Mesothelial cell of epicardium (in vitro differentiated cells): ENCODE measurements at regions not wholly inside any gene's neighbourhood (a gene's known extent, or its start where the extent isn't known, plus 50 kb on each side); places are given as distances from the start of the nearest gene placed in this dataset.

Experiments
- DNase-seq, 2 experiments: peaks; one replicate each; pipeline ENCODE4 v3.0.0; 2021; ENCODE audit warnings: low spot score in 2 of 2; ENCODE audit not compliant: unreplicated experiment in 2 of 2
- H3K27ac Mint-ChIP-seq: 2 replicates; pipeline ENCODE4 v1.8.0; 2021; ENCODE audit warnings: mixed read lengths
- H3K27me3 Mint-ChIP-seq: 2 replicates; pipeline ENCODE4 v1.8.0; 2021; ENCODE audit warnings: low read depth, mixed read lengths
- H3K36me3 Mint-ChIP-seq: 2 replicates; pipeline ENCODE4 v1.8.0; 2021; ENCODE audit warnings: mixed read lengths
- H3K4me1 Mint-ChIP-seq: 2 replicates; pipeline ENCODE4 v1.8.0; 2021; ENCODE audit warnings: mixed read lengths
- H3K4me3 Mint-ChIP-seq: 2 replicates; pipeline ENCODE4 v1.8.0; 2021; ENCODE audit warnings: mild to moderate bottlenecking, moderate library complexity, mixed read lengths
- H3K9me3 Mint-ChIP-seq: 2 replicates; pipeline ENCODE4 v1.8.0; 2021; ENCODE audit warnings: mixed read lengths
- TF ChIP-seq, protein P1 (sequence below): fragments of 200-600 bp; sonication (generic); IDR thresholded peaks from one replicate; pipeline ENCODE4 v1.5.0; 2021; ENCODE audit warnings: antibody characterized with exemption; ENCODE audit not compliant: unreplicated experiment

DNA sequence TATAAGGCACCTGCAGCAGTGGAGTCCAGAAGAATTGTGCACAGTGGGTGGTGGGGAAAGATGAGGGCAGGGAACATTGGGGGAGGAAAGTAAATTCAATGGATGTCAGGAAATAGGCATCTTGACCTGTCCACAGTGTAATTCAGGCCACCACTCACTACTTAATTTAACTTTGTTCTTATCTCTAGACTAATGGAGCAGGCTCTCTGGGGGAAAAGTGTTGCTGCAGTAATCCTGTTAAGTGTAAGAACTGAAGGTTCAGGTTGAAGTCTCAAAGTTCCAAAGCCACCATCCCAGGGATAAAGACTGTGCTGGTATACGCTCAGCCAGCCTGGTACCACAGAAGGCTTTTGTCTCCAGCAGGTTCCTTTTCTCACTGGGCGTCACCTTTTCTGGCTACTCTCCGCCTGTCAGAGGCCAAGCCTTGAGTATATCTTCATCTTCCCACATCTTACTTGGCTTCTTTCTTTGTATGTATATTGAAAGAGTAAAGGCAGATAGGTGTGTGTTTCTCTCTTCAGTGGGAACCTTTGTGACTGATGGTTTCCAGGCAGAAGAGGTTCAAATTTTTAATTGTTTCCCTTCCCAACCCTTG, 150.9 kb upstream of the DMRT1 start:
- peaks cover 68% of the 10 kb centered on the region for H3K4me1 Mint-ChIP-seq

DNA sequence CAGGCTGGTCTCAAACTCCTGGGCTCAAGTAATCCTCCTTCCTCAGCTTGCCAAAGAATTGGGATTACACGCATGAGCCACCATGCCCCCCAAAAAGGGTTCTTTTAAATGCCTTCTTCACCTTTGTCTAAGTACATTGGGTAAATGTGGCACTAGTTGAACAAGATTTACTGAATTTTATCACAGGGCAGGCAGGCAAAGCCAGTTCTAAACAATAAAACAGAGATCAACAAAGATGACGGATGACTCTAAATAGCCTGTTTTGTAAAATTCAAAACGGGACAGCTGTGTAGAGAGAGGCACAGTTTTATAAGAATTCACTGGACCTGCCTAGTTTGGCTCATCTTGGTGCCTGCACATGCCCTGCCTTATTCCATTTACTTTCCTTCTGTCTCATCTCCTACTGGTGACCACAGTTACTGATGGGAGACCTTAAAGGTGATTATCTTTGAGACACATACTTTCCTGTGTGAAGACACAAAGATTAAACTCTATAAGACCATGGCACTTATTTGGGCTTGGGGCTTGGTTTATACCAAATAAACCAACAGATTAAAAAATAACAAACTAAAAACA, 149.6 kb upstream of the DMRT1 start:
- peaks cover 5% of the 10 kb centered on the region for H3K36me3 Mint-ChIP-seq
- no peak for DNase-seq
- H3K27ac Mint-ChIP-seq, result peak overlapping the region; percentile 97
- peaks cover 66% of the 10 kb centered on the region for H3K4me1 Mint-ChIP-seq
- TF ChIP-seq, protein P1, sequence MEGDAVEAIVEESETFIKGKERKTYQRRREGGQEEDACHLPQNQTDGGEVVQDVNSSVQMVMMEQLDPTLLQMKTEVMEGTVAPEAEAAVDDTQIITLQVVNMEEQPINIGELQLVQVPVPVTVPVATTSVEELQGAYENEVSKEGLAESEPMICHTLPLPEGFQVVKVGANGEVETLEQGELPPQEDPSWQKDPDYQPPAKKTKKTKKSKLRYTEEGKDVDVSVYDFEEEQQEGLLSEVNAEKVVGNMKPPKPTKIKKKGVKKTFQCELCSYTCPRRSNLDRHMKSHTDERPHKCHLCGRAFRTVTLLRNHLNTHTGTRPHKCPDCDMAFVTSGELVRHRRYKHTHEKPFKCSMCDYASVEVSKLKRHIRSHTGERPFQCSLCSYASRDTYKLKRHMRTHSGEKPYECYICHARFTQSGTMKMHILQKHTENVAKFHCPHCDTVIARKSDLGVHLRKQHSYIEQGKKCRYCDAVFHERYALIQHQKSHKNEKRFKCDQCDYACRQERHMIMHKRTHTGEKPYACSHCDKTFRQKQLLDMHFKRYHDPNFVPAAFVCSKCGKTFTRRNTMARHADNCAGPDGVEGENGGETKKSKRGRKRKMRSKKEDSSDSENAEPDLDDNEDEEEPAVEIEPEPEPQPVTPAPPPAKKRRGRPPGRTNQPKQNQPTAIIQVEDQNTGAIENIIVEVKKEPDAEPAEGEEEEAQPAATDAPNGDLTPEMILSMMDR, result no peak
- H3K9me3 Mint-ChIP-seq, result peaks cover 5% of the 10 kb centered on the region
- no peaks in the 10 kb centered on the region for H3K27me3 Mint-ChIP-seq
- no peak overlapping the region for H3K4me3 Mint-ChIP-seq

More for the DNA sequence above, 150.9 kb upstream of the DMRT1 start:
- Mint-ChIP-seq H3K27me3 (no peaks in the 10 kb centered on the region), H3K9me3 (peaks cover 5% of the 10 kb centered on the region), H3K4me3 (no peak overlapping the region), H3K36me3 (peaks cover 5% of the 10 kb centered on the region), H3K27ac (peak overlapping the region; percentile 61)
- TF ChIP-seq, protein P1, result no peak
- no peak for DNase-seq

DNA sequence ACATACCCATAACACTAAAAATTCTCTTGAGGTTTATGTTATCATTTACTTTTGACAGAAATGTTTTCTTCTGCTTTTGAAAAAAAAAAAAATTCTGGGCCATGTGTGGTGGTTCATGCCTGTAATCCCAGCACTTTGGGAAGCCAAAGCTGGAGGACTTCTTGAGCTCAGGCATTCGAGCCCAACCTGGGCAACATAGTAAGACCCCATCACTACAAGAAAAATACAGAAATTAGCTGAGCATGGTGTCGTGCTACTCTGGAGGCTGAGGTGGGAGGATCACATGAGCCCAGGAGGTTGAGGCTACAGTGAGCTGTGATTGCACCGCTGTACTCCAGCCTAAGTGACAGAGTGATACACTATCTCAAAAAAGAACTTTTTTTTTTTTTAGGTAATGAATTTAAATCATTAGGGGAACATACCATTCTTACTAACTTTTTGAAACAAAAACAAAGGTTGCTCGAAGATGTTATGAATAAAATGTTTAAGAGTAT, 148.8 kb upstream of the DMRT1 start:
- no peak overlapping the region for H3K4me3 Mint-ChIP-seq

DNA sequence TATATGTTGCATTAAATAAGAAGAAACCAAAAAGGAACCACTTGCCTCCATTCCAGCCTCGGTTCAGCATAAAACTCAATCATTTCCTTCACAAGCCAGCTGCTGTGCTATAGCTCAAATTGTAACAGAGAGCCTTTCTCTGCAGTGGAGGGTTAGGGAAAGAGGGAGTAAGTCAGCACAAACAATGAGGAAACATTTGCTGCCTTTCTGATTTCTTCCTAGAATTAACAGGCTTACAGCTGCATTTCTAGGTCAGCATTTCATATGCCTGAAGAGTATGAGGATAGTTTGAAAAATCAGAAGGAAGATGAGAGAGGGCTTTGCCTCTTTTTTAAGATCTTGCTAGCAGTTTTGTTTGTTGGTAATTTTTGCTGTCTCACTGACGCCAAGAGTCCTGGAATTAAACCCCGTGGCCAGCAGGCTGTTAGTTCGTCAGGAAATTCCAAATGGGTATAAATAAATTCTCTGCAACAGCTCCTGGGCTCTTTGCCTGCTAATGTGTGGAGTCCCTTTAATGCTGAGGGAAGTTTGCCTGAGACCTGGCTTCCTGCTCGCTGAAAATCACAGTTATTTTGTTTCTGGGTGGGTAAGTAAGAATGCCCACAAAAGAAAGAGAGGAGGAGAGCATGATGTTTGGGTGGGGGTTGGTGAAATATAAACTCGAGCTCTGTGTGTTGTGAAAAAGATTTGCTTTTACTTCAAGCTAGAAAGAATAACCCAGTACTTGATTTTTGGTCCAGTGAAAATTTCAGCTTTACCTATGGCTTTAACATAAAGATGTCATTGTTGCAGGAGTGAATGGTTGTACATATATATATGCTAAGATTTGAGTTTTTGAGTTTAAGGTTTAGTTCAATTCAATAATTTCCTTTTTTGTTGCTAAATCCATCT, 148.1 kb upstream of the DMRT1 start:
- H3K4me1 Mint-ChIP-seq, result peaks cover 67% of the 10 kb centered on the region
- TF ChIP-seq, protein P1, result no peak
- peak overlapping the region; percentile 56 for H3K4me3 Mint-ChIP-seq

More for the DNA sequence above, 148.8 kb upstream of the DMRT1 start:
- no peak for DNase-seq
- no peaks in the 10 kb centered on the region for H3K27me3 Mint-ChIP-seq
- peaks cover 2% of the 10 kb centered on the region for H3K36me3 Mint-ChIP-seq
- H3K4me1 Mint-ChIP-seq, result peaks cover 63% of the 10 kb centered on the region
- H3K27ac Mint-ChIP-seq, result peak overlapping the region; percentile 97
- TF ChIP-seq, protein P1, result no peak
- no peaks in the 10 kb centered on the region for H3K9me3 Mint-ChIP-seq

DNA sequence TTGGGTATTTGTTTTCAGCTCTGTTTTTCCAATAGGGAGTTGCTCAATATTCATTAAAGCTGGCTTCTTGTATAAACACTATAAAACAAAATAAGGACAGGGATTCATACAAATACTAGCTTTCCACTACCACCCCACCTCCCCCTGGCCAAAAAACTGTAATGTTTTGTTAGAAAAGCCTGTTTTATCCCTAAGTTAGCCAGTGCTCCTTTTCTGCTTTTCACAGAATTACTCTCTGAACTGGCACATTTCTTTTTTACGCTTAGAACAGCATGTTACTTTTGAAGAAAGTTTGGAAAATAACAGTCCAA, 147.4 kb upstream of the DMRT1 start:
- TF ChIP-seq, protein P1, result no peak
- H3K4me1 Mint-ChIP-seq, result peaks cover 69% of the 10 kb centered on the region
- no peaks in the 10 kb centered on the region for H3K27me3 Mint-ChIP-seq
- H3K36me3 Mint-ChIP-seq, result peaks cover 2% of the 10 kb centered on the region
- H3K9me3 Mint-ChIP-seq, result no peaks in the 10 kb centered on the region
- peak overlapping the region; percentile 56 for H3K4me3 Mint-ChIP-seq
- no peak for DNase-seq
- peak overlapping the region; percentile 97 for H3K27ac Mint-ChIP-seq

More for the DNA sequence above, 148.1 kb upstream of the DMRT1 start:
- DNase-seq, result no peak
- H3K27ac Mint-ChIP-seq, result peak overlapping the region; percentile 97
- peaks cover 2% of the 10 kb centered on the region for H3K36me3 Mint-ChIP-seq
- H3K27me3 Mint-ChIP-seq, result no peaks in the 10 kb centered on the region
- H3K9me3 Mint-ChIP-seq, result no peaks in the 10 kb centered on the region
